Fibroblast of mammary gland (primary cell): ENCODE measurements at regions not wholly inside any gene's neighbourhood (a gene's known extent, or its start where the extent isn't known, plus 50 kb on each side); places are given as distances from the start of the nearest gene placed in this dataset.

ENCODE experiments used
- DNase-seq: peaks from one replicate; pipeline ENCODE4 v3.0.0-alpha.2; 2010; ENCODE audit warnings: low read depth
- H3K4me3 ChIP-seq: 2 replicates; pipeline ENCODE4 v1.5.1; 2011; ENCODE audit warnings: low read depth, mild to moderate bottlenecking, low read length, moderate library complexity; ENCODE audit not compliant: control insufficient read depth
- CTCF ChIP-seq: conservative IDR thresholded peaks from 2 replicates; pipeline ENCODE4 v1.5.1; 2011; ENCODE audit warnings: low read depth, low read length, inconsistent platforms; ENCODE audit not compliant: control insufficient read depth, insufficient read depth

DNA sequence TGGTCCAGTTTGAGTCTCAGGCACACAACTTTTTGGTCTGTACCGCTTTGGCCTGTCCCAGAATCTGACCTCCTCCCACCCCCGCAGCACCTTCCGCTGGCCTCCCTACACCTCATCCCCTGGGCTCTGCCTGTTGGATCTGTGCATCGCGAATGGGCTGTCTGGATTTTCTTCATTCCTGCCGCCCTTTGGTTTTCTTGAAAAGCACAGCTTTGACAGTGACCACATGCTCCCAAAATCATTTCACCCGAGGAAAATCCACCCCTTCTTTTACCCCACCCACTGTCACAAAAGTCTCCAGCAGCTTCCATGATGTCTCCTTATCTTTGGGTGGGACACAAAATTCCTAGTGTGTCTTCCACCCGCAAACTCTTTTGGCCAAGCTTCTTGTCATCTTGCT lies 65.0 kb upstream of the SSX2IP start:
- DNase-seq = no peak
- H3K4me3 ChIP-seq = no peak overlapping the region
- no peak for TF ChIP-seq CTCF

DNA sequence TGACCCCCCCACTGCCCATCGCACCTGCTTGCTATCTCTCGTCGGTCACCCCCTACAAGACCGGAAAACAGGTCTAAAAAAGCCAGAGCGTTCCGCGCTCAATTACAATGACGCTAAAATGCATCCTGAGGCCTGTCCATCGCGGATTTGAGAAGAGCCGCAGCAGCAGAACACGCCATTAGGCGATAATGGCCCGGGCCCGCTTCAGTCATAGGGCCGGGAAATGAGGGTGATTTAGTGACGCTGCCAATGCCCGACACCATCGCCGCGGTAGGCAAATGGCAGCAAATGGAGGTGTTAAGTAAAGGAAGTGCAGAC lies 64.1 kb upstream of the SSX2IP start:
- no peak overlapping the region for H3K4me3 ChIP-seq
- no peak for TF ChIP-seq CTCF
- no peak for DNase-seq

- peak; percentile 99 for TF ChIP-seq CTCF
- H3K4me3 ChIP-seq = no peak overlapping the region
- peak; percentile 71 for DNase-seq
Observed at GRCh38 chr1:84753516-84754385, 63.5 kb upstream of the SSX2IP start.

DNA sequence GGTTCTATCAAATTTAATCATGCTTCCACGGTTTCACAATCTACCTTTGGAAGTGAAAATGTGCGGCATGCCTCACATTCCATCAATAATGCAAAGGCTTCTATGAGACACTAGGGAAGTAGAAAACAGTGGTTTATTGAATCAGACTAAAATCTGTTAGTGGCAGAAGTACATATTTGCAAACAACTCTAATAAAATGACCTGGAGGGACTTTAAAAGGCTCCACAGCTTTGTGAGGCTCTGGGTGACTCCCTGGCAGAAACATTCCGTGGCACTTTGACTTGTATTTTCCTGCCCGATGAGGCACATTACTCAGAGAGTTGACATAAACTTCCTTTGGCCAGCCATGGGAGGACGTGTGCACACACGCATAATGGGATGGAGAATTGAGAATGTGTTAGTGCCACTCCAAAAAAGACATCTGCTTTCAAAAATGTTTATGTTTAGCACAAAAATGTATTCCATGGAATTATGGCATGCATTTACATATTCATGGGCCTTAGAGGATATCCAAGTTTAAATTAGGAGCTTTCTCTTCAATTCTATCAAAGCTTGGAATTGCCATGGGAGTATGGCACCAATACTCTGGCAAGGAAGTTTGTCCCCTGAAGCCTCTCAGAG lies 60.0 kb upstream of the SSX2IP start:
- H3K4me3 ChIP-seq = no peak overlapping the region
- TF ChIP-seq CTCF = no peak
- no peak for DNase-seq

DNA sequence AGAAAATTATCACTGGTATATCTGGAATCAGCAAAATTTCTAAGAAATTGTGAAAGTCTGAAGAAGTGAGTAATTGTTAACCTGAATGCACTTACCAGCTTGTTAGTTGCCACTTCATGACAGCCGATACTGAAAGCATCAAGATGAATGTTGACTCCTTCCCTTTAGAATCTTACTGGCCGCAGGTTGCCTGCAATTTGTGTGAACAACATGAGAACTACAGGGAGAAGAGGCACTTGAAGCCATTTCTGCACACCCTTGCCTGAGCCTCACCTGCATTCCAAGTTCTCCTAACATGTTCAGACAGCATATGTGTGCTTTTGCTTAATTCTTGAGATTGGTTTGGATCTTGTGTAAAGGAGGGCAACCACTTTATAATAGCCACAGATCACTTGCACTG lies 59.2 kb upstream of the SSX2IP start:
- no peak overlapping the region for H3K4me3 ChIP-seq
- DNase-seq = no peak
- no peak for TF ChIP-seq CTCF

DNA sequence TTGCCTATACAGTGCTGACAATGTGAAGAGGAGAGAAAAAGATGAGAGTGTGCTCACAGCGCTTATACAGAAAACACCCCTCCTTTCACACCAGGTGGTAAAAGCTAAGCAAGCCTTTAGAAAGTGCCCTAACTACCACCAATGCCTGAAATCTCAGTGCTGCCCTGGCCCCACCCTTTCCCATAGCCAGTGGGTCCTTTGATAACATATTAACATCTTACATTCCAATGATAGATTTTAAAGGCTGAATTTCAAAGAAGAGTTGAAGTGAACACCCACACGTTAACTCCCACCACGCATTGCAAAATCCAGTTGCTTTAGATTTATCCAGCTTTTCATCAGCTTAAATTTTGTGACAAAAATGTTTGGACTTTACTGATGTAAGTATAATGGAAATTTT lies 58.1 kb upstream of the SSX2IP start:
- TF ChIP-seq CTCF = no peak
- DNase-seq = no peak
- no peak overlapping the region for H3K4me3 ChIP-seq

GRCh38 chr1:84745857-84746256 lies 55.6 kb upstream of the SSX2IP start:
- no peak for DNase-seq
- TF ChIP-seq CTCF = no peak
- no peak overlapping the region for H3K4me3 ChIP-seq
